SU-DHL-6 (cell line): ENCODE measurements at regions not wholly inside any gene's neighbourhood (a gene's known extent, or its start where the extent isn't known, plus 50 kb on each side); places are given as distances from the start of the nearest gene placed in this dataset.

ENCODE experiments used
- H2AFZ ChIP-seq: fragments of 200-600 bp; sonication (generic); 2 replicates; pipeline ENCODE4 v1.6.1; 2014; ENCODE audit warnings: low read depth, mild to moderate bottlenecking, moderate library complexity, mixed read lengths, antibody characterized with exemption, low read length; ENCODE audit not compliant: severe bottlenecking
- H3F3A ChIP-seq: fragments of 200-600 bp; shearing (Covaris generic); 2 replicates; pipeline ENCODE4 v1.6.0; 2016; ENCODE audit warnings: antibody characterized with exemption, mild to moderate bottlenecking; ENCODE audit not compliant: insufficient read depth
- H3K27ac ChIP-seq: fragments of 200-600 bp; sonication (generic); 2 replicates; pipeline ENCODE4 v1.5.1; 2016; ENCODE audit warnings: low read depth, mild to moderate bottlenecking, low read length, moderate library complexity, mixed read lengths
- H3K27me3 ChIP-seq: fragments of 200-600 bp; sonication (generic), shearing (Covaris generic); 2 replicates; pipeline ENCODE4 v1.6.0; 2014; ENCODE audit warnings: mild to moderate bottlenecking, low read length
- H3K36me3 ChIP-seq: fragments of 200-600 bp; sonication (generic); 2 replicates; pipeline ENCODE4 v1.6.1; 2014; ENCODE audit warnings: mild to moderate bottlenecking, low read length, mixed read lengths
- H3K4me2 ChIP-seq: fragments of 300-600, 200-600 bp; shearing (Covaris generic), sonication (generic); 2 replicates; pipeline ENCODE4 v1.6.0; 2014; ENCODE audit warnings: low read length, low read depth, mild to moderate bottlenecking; ENCODE audit not compliant: poor library complexity, severe bottlenecking
- H3K4me3 ChIP-seq: fragments of 200-600 bp; sonication (generic); 2 replicates; pipeline ENCODE4 v1.5.1; 2014; ENCODE audit warnings: antibody characterized with exemption, low read length, mild to moderate bottlenecking, mixed read lengths; ENCODE audit not compliant: insufficient read depth, poor library complexity, severe bottlenecking
- H3K79me2 ChIP-seq: fragments of 200-600 bp; sonication (generic); 2 replicates; pipeline ENCODE4 v1.6.1; 2014; ENCODE audit warnings: mild to moderate bottlenecking, low read length, moderate library complexity; ENCODE audit not compliant: insufficient read depth
- H3K9ac ChIP-seq: fragments of 200-600 bp; sonication (generic); 2 replicates; pipeline ENCODE4 v1.7.0; 2014; ENCODE audit warnings: mild to moderate bottlenecking, low read length
- H3K9me2 ChIP-seq: fragments of 200-600 bp; sonication (generic); replicated peaks from 2 replicates; pipeline ENCODE4 v1.6.1; 2014; ENCODE audit warnings: low read length; ENCODE audit not compliant: insufficient read depth
- H3K9me3 ChIP-seq: fragments of 200-600 bp; sonication (generic); 2 replicates; pipeline ENCODE4 v1.6.1; 2014; ENCODE audit warnings: low read length, mixed read lengths; ENCODE audit not compliant: insufficient read depth
- H4K20me1 ChIP-seq: fragments of 200-600 bp; sonication (generic); 2 replicates; pipeline ENCODE4 v1.6.1; 2014; ENCODE audit warnings: low read depth, mild to moderate bottlenecking, antibody characterized with exemption, low read length, moderate library complexity, mixed read lengths
- EZH2phosphoT487 ChIP-seq: fragments of 200-600 bp; sonication (generic), shearing (Covaris generic); conservative IDR thresholded peaks from 2 replicates; pipeline ENCODE4 v1.6.1; 2018; ENCODE audit warnings: mild to moderate bottlenecking, antibody characterized with exemption, low read length, moderate library complexity, mixed read lengths
- TF ChIP-seq, protein P1 (sequence below): fragments of 200-600 bp; sonication (generic); IDR thresholded peaks from one replicate; pipeline ENCODE4 v1.5.1; 2017; ENCODE audit warnings: antibody characterized with exemption, mild to moderate bottlenecking, low read length, moderate library complexity; ENCODE audit not compliant: insufficient read depth, poor library complexity, severe bottlenecking

DNA sequence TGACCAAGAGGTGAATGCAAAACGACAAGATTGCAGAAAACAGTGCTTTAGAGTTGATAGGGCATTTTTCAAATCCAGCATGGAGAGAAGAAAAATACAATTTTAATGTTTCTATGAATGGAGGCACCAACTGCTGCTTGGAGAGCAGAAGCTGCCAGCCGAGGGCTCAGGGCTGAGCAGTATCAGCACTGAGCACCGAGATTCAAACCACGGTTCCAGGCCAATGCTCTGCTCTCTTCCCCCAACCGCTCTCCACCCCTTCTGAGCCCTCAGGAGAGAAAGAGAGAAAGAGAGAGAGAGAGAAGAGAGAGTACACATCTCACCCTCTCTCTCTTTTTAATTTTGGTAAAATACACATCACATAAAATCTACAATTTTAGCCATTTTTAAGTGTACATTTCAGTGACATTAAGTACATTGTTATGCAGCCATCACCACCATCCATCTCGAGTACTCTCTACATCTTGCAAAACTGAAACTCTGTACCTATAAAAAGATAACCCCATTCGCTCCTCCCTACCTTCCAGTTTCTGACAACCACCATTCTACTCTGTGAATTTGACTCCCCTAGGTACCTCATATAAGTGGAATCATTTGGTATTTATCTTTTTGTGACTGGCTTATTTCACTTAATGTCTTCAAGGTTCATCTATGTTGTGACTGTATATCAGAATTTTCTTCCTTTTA lies 333.3 kb downstream of the MIAT start:
- no peaks in the 10 kb centered on the region for H3K9me2 ChIP-seq
- H3K27me3 ChIP-seq = no peaks in the 10 kb centered on the region
- no peaks in the 10 kb centered on the region for H3K36me3 ChIP-seq
- no peaks in the 10 kb centered on the region for H3K79me2 ChIP-seq
- no peak overlapping the region for H3K9ac ChIP-seq
- no peak overlapping the region for H2AFZ ChIP-seq
- no peak for TF ChIP-seq EZH2phosphoT487
- TF ChIP-seq, protein P1, sequence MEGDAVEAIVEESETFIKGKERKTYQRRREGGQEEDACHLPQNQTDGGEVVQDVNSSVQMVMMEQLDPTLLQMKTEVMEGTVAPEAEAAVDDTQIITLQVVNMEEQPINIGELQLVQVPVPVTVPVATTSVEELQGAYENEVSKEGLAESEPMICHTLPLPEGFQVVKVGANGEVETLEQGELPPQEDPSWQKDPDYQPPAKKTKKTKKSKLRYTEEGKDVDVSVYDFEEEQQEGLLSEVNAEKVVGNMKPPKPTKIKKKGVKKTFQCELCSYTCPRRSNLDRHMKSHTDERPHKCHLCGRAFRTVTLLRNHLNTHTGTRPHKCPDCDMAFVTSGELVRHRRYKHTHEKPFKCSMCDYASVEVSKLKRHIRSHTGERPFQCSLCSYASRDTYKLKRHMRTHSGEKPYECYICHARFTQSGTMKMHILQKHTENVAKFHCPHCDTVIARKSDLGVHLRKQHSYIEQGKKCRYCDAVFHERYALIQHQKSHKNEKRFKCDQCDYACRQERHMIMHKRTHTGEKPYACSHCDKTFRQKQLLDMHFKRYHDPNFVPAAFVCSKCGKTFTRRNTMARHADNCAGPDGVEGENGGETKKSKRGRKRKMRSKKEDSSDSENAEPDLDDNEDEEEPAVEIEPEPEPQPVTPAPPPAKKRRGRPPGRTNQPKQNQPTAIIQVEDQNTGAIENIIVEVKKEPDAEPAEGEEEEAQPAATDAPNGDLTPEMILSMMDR = no peak
- H3K4me2 ChIP-seq = no peak overlapping the region
- no peak overlapping the region for H3K4me3 ChIP-seq
- no peaks in the 10 kb centered on the region for H3K9me3 ChIP-seq
- H4K20me1 ChIP-seq = no peaks in the 10 kb centered on the region
- H3K27ac ChIP-seq = no peak overlapping the region
- H3F3A ChIP-seq = no peaks in the 10 kb centered on the region

DNA sequence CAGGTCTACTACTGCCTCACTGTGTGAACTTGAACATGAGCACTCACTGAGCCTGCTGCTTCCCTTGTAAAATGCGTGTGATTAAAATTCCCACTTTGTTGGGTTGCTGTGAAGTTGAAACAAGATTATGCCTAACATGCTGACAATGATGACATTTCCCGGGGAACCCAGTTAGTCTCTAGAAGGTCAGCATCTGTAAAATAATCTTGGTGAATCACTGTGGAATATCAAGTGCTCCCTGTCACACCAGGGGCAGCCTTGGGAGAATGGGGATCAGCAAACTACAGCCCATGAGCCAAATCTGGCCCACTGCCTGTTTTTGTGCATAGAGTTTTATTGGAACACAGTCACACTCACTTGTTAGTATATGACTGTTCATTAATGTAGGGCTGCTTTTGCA lies 335.2 kb downstream of the MIAT start:
- H4K20me1 ChIP-seq = no peaks in the 10 kb centered on the region
- no peak overlapping the region for H3K4me3 ChIP-seq
- no peaks in the 10 kb centered on the region for H3F3A ChIP-seq
- H3K4me2 ChIP-seq = no peak overlapping the region
- no peaks in the 10 kb centered on the region for H3K27me3 ChIP-seq
- H3K9ac ChIP-seq = no peak overlapping the region
- no peaks in the 10 kb centered on the region for H3K9me2 ChIP-seq
- H3K79me2 ChIP-seq = no peaks in the 10 kb centered on the region
- H3K36me3 ChIP-seq = no peaks in the 10 kb centered on the region
- H2AFZ ChIP-seq = no peak overlapping the region
- no peak overlapping the region for H3K27ac ChIP-seq
- no peak for TF ChIP-seq EZH2phosphoT487
- TF ChIP-seq, protein P1 = no peak
- no peaks in the 10 kb centered on the region for H3K9me3 ChIP-seq

DNA sequence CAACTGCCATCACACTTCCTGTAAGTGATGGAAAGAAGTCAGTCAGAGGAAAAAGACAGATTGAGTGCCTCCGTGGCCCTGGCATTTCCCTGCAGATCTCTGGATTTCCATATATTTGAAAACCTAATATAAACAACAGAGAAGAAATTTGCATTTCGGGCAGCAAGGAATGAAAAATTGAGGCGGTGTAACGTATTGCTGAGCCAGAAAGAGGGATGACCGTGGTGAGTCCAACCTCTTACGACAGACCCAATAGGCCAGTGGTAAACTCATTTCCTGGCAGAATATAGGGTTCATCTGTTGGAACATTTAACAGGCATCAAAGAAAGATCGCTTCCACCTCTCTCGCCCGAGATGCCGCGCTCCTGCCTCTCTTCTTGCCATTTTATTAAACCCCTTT lies 336.5 kb downstream of the MIAT start:
- Histone ChIP-seq H3K9ac (no peak overlapping the region), H4K20me1 (no peaks in the 10 kb centered on the region), H3K9me3 (no peaks in the 10 kb centered on the region), H3K4me3 (no peak overlapping the region), H3K79me2 (no peaks in the 10 kb centered on the region), H3K27ac (no peak overlapping the region), H3K4me2 (no peak overlapping the region), H3K9me2 (no peaks in the 10 kb centered on the region), H3F3A (no peaks in the 10 kb centered on the region), H3K27me3 (no peaks in the 10 kb centered on the region), H2AFZ (no peak overlapping the region), H3K36me3 (no peaks in the 10 kb centered on the region)
- TF ChIP-seq, protein P1 = no peak
- no peak for TF ChIP-seq EZH2phosphoT487
